ENCODE measurements at regions not wholly inside any gene's neighbourhood (a gene's known extent, or its start where the extent isn't known, plus 50 kb on each side); places are given as distances from the start of the nearest gene placed in this dataset.

GRCh38 chr20:48211238-48211637, 426.0 kb upstream of the SULF2 start:
- TF ChIP-seq TCF12 (IDR thresholded peaks at IDR 0.05; ENCODE audit: low read depth) (no peak), REST (IDR thresholded peaks at IDR 0.05; ENCODE audit: low read depth) (no peak), NFIC (IDR thresholded peaks at IDR 0.05) (no peak), ZBTB7A (IDR thresholded peaks at IDR 0.05; ENCODE audit: low read depth) (no peak), YY1 (IDR thresholded peaks at IDR 0.05; ENCODE audit: low read depth) (no peak), MAX (IDR thresholded peaks at IDR 0.05) (no peak)

- TF ChIP-seq CREB1 (IDR thresholded peaks at IDR 0.05; ENCODE audit: low read depth) (no peak), YY1 (IDR thresholded peaks at IDR 0.05; ENCODE audit: low read depth) (no peak), RAD21 (IDR thresholded peaks at IDR 0.05; ENCODE audit: low read depth) (no peak), ZBTB7A (IDR thresholded peaks at IDR 0.05; ENCODE audit: low read depth) (no peak), MAX (IDR thresholded peaks at IDR 0.05) (no peak)
Observed at GRCh38 chr20:48210111-48211027, 425.1 kb upstream of the SULF2 start.

- no peak for TF ChIP-seq REST (IDR thresholded peaks at IDR 0.05; ENCODE audit: low read depth)
Observed at GRCh38 chr20:48209102-48209501, 423.8 kb upstream of the SULF2 start.

- TF ChIP-seq MAX (IDR thresholded peaks at IDR 0.05) = no peak
- TF ChIP-seq TAF1 (IDR thresholded peaks at IDR 0.05; ENCODE audit: low read depth) = no peak
- TF ChIP-seq RAD21 (IDR thresholded peaks at IDR 0.05; ENCODE audit: low read depth) = no peak
- TF ChIP-seq REST (IDR thresholded peaks at IDR 0.05; ENCODE audit: low read depth) = no peak
- TF ChIP-seq NFIC (IDR thresholded peaks at IDR 0.05) = no peak
- TF ChIP-seq TCF12 (IDR thresholded peaks at IDR 0.05; ENCODE audit: low read depth) = no peak
Observed at GRCh38 chr20:48208176-48208575, 422.9 kb upstream of the SULF2 start.

GRCh38 chr20:48207505-48207904, 422.2 kb upstream of the SULF2 start:
- no peak for TF ChIP-seq EGR1 (IDR thresholded peaks at IDR 0.05)
- TF ChIP-seq FOXM1 (IDR thresholded peaks at IDR 0.05; ENCODE audit: borderline replicate concordance, low read depth) = no peak
- TF ChIP-seq USF1 (IDR thresholded peaks at IDR 0.05) = no peak
- no peak for TF ChIP-seq ZBTB7A (IDR thresholded peaks at IDR 0.05; ENCODE audit: low read depth)
- TF ChIP-seq YY1 (IDR thresholded peaks at IDR 0.05; ENCODE audit: low read depth) = no peak

GRCh38 chr20:48205786-48206185, 420.5 kb upstream of the SULF2 start:
- TF ChIP-seq MAX (IDR thresholded peaks at IDR 0.05) (no peak), TEAD4 (IDR thresholded peaks at IDR 0.05) (no peak), EGR1 (IDR thresholded peaks at IDR 0.05) (no peak), TCF12 (IDR thresholded peaks at IDR 0.05; ENCODE audit: low read depth) (no peak), EP300 (IDR thresholded peaks at IDR 0.05; ENCODE audit: borderline replicate concordance) (no peak), CREB1 (IDR thresholded peaks at IDR 0.05; ENCODE audit: low read depth) (no peak), RAD21 (IDR thresholded peaks at IDR 0.05; ENCODE audit: low read depth) (no peak), YY1 (IDR thresholded peaks at IDR 0.05; ENCODE audit: low read depth) (no peak), FOXM1 (IDR thresholded peaks at IDR 0.05; ENCODE audit: borderline replicate concordance, low read depth) (no peak), REST (IDR thresholded peaks at IDR 0.05; ENCODE audit: low read depth) (no peak), NFIC (IDR thresholded peaks at IDR 0.05) (no peak), ZBTB7A (IDR thresholded peaks at IDR 0.05; ENCODE audit: low read depth) (no peak), TAF1 (IDR thresholded peaks at IDR 0.05; ENCODE audit: low read depth) (no peak), CEBPB (IDR thresholded peaks at IDR 0.05) (no peak), USF1 (IDR thresholded peaks at IDR 0.05) (no peak)

Measured in Ishikawa (cell line).